MV-4-11 (cell line): ENCODE measurements at regions not wholly inside any gene's neighbourhood (a gene's known extent, or its start where the extent isn't known, plus 50 kb on each side); places are given as distances from the start of the nearest gene placed in this dataset.
A peak's percentile ranks its signal among the peaks of the same experiment; 100 is the strongest.

Source experiments
- DNase-seq: peaks from one replicate; lab custom pipeline; 2025; lab: John Stamatoyannopoulos, UW

DNA sequence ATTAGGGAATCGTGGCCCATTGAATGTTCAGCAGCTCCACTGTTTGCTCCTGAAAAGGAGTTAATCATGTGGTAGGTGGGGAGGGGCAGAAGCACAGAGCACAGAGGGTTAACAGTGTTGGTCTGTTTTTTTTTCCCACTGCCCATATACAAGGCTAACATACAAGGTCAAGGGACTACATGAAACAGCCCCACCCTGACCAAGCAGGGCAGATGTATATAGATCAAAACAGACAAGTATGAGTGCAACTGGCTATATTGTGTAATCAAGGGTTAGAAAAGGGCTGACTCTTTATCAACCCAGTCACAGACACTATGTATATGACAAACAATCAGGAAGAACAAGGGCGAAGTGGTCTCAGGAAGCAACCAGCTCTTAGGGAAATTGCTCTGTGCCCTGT is 186.6 kb upstream of the CDH11 start:
- DNase-seq, result peak; percentile 2

DNA sequence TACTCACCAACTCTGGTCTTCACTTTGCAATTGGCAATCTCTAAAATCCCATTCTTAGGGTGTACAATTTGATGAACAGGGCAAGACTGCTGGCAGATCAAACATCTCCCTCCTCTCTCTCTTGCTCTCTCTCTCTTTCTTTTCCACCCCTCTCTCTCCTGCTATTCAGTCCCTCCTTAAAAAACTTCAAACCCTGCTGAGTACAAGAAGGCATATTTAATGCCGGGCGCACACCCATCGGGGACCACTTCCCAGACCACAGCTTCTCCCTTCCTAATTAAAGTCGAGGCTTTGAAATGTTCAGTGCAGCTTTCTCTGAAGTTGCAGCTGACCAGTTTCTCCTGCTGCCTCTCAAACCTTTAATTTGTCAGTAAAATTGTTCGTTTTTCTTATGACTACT is 185.4 kb upstream of the CDH11 start:
- no peak for DNase-seq

GRCh38 chr16:65306722-65307121 is 184.9 kb upstream of the CDH11 start:
- no peak for DNase-seq

- no peak for DNase-seq
These were observed 184.4 kb upstream of the CDH11 start for GRCh38 chr16:65306300-65306699.

DNA sequence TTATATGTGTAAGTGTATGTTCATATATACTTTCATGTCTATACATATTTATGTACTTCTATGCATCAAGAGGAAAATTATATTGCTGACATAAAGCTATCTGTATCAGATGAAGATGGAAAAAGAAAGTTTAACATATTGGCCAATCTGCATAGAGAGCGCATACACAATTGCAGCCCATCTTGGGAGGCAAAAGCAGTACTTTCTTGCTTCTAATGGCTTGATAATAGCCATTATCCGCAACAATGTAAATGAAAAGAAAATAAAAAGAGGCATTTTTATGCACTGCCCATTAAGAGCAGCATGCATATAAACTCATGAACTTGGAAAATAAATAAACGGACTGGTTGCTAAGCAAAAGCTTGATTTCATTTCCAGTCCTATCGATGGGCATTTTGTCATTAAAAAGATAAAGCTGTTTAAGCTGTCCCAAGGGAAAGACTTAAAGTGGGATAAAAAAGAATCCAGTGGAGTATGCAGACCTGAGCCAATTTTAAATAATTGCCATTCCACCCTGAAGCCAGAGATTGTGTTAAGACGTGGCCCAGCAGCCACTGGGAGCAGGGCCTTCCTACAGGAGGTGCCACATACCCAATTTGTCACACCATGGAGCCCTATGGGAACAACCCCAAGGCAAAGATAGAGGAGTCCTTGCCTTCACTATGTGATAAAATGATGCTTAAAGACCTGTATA is 183.6 kb upstream of the CDH11 start:
- no peak for DNase-seq

DNA sequence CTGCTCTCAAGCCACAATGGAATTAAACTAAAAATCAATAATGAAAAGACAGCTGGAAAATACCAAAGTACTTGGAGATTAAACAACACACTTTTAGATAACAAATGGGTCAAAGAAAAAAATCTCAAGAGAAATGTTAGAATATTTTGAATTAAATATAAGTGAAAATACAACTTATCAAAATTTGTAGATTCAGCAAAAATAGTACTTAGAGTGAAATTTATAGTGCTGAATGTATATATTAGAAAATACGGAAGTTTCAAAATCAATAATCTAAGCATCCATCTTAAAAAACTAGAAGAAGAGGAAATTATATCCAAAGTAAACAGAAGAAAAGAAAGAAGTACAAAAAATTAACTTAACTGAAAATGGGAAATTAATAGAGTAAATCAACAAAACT is 179.2 kb upstream of the CDH11 start:
- no peak for DNase-seq

- DNase-seq, result no peak
These were observed 175.6 kb upstream of the CDH11 start for GRCh38 chr16:65297453-65297852.

DNA sequence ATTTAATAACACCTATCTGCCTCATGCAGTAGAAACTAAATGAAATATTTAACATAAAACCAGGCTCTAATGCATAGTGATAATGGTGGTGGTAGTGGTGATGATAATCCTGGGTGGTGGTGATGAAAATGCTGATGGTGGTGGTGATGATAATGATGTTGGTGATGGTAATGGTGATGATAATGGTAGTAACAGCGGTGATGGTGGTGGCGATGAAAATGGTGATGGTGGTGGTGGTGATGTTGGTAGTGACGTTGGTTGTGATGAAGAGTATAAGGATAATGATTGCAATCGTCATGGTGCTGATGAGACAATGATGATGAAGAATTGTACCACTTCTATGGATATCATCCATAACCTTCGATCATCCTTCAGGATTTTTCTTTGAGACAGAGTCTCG is 173.7 kb upstream of the CDH11 start:
- DNase-seq, result no peak

- DNase-seq, result no peak
These were observed 172.8 kb upstream of the CDH11 start for GRCh38 chr16:65294708-65295107.

GRCh38 chr16:65294165-65294564 is 172.3 kb upstream of the CDH11 start:
- DNase-seq, result no peak

DNA sequence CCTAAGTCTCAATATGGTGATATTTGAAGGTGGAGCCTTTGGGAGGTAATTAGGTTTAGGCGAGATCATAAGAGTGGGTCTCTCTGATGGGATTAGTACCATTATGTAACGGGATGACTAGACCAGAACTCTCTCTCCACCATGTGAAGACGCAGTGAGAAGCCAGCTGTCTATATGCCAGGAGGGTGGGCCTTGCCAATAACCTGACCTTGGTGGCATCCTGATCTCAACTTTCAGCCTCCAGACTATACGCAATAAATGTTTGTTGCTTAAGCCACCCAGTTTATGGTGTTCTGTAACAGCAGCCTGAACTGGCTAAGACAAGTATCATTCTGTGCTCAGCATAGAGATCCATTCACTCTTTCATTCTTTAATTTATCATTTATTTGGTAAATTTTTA is 167.2 kb upstream of the CDH11 start:
- DNase-seq, result no peak

DNA sequence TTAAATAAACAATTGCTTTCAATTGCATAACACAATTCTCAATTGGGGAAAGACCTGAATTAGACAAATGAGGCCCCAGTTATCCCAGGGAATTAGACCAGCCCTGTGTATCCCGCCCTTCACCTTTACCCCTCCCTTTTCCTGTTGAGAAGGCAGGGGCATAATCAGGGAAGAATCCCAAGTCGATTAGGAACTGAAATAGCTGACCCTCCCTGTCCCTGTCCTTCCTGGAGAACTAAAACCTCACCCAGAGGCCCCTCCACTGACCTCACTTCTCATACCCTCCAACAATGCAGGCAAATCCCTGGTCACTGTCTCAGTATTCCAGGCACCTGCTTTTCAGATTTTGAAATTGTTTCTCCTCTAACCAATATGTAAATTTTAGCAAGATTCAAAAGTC is 165.4 kb upstream of the CDH11 start:
- no peak for DNase-seq

GRCh38 chr16:65285128-65286048 is 163.5 kb upstream of the CDH11 start:
- DNase-seq, result no peak

- DNase-seq, result no peak
These were observed 162.8 kb upstream of the CDH11 start for GRCh38 chr16:65284626-65285025.

DNA sequence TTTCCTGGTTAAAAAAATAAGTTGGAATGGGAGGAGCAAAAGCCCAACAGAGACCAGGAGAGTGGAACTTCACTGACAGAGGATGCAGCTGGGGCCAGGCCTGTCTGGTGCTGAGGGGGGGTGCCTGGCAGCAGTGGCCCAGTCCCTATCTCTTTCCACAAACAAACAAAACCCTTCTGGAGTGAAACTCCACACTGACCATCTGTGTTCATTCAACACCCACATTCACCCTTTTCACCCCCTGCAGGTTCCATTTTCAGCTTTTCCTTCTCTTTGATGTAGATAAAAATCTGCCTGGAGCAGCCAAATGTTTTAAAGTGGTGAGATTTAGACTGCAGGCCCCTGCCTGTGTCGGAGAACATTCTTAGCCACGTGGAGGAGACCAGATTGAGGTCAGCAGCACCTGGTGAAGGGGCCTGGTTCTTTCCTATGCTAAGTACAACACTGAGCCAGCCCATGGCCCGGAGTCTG is 161.4 kb upstream of the CDH11 start:
- DNase-seq, result no peak

GRCh38 chr16:65281586-65281985 is 159.7 kb upstream of the CDH11 start:
- no peak for DNase-seq

DNA sequence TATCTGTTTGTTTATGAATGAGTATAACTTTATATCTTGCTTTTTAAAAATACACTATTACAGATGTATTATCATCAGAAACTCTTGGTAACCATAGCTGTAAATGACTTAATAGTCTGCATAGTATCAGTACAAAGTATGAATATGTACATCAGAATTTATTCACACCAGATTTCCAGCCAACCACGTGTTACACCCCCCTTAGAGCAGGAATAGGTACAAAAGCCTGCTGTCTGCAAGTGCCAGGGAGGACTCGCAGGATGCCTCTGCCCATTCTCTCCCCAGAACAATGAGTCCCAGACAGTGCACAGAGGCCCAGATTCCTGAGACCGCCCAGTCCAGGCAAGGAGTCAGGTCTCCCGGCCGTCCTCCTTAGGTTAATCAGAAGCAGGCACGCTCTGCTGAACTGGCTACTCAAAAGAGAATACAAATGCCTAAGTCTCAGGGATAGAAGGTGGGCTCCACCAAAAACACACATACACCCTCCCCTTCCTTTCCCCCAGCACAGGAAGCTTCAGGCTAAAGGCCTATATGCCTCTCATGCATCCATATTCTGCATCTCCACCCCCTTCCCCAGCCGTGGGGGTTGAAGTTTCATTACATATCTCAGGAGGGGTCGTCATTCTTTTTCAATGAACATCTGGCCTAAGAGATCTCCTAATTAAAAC is 159.1 kb upstream of the CDH11 start:
- no peak for DNase-seq

DNA sequence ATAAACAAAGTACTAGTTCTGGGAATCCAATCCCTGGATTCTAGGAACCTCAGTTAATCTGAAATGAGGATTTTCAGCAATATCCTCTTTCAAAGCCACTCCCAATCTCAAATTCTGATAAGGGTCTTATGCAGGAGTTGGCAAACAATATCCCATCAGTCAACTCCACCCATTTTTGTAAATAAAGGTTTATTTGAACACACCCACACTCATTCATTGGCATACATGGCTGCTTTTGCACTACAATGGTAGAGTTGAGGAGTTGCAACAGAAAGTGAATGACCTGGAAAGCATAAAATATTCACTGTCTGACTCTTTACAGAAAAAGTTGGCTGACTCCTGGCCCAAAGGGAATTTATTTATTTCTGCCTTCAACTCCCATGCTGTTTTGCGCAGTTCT is 157.7 kb upstream of the CDH11 start:
- no peak for DNase-seq

DNA sequence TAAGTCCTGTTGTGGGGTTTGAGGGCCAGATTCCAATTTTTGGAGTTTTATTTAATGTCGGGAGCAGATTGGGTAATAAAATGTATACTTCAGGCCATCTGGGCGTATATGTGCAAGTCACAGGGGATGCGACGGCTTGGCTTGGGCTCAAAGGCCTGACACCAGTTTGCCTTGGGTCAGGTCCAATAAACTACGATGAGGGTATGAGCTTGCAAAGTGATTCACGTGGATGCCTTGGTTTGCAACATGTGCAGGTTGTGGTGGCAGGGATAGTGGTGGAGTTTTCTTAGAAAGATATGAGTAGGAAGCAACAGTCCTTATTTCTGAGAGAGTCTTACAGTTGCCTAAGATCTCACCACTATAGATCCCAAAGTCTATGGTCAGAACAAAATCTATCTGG is 157.0 kb upstream of the CDH11 start:
- no peak for DNase-seq

DNA sequence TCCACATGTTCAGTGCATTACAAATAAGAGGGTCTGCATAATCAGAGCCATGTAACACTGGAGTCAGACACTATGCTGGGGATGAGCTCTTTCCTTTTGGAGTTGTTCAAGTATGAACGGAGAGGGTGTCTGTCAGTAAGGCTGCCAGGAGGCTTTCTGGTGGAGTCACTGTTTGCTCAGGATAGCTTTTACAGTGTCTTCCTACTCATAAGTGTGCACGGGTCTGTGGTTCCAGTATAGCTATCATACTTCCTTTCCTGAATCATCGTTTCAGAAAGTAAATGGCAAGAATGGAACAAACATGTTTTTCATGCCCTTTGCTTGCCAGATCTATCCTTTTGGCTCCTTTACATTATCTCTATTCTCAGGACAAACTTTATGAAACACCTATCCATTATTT is 152.7 kb upstream of the CDH11 start:
- no peak for DNase-seq

DNA sequence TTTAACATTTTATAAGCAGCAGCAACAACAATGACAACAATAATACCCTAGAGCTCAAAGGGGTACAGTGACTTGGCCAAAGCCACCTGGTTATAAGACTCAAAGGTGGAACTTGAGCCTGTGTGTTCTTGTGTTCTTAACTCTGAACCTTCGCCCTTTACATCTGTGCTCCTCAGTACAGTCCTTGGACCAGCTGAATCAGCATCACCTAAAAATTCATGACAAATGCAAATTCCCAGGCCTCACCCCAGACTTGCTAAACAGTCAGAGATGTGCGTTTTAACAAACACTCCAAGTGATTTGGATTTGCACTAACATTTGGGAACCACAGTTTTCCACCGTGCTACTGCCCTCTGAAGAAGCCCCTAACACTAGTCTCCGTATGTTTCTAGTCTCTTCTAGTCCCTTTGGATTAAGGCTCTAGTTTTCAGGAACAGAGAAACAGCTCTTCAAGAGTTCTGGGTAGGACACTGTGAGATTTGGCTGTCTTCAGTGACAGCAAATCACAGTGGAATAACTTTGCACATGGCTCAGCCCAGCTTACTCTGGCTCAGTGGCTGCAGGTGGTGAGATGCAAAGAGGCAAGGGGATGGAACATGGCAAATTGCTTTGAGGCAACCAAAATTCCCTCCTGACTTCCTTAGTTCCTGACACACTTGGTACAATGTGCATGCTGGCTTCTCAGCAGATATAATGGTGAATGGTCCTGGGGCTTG is 151.0 kb upstream of the CDH11 start:
- DNase-seq, result no peak

DNA sequence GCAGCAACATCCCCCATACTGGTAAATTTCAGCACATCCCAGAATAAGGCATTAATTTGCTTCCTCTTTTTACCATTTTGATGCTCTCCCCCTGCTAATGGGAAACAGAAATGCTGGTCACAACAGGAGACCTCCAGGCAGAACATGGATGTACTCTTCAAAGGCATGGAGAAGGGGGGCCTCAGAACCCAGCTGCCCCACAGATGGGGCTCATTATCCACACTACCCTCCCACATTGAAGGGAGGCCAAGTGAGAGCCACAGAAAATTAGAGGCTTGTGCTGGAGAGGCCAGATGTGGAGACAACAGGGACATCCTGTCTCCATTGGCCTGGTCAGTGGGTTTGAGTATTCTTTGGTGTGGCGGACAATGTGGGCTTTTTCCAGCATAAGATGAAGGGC is 150.1 kb upstream of the CDH11 start:
- DNase-seq, result no peak
